ENCODE measurements at regions not wholly inside any gene's neighbourhood (a gene's known extent, or its start where the extent isn't known, plus 50 kb on each side); places are given as distances from the start of the nearest gene placed in this dataset.

- no peak for DNase-seq (ENCODE audit: low read depth in 1 of 2, low spot score in 1 of 2)
Measured at GRCh38 chr2:58991357-58991756, 750.2 kb upstream of the FANCL start.

- DNase-seq (ENCODE audit: low read depth in 1 of 2, low spot score in 1 of 2), result no peak
Measured at GRCh38 chr2:58985541-58985940, 744.4 kb upstream of the FANCL start.

- no peak for DNase-seq (ENCODE audit: low read depth in 1 of 2, low spot score in 1 of 2)
Measured at GRCh38 chr2:58984731-58985130, 743.6 kb upstream of the FANCL start.

- no peak for DNase-seq (ENCODE audit: low read depth in 1 of 2, low spot score in 1 of 2)
Measured at GRCh38 chr2:58983111-58983510, 742.0 kb upstream of the FANCL start.

- no peak for DNase-seq (ENCODE audit: low read depth in 1 of 2, low spot score in 1 of 2)
Measured at GRCh38 chr2:58981237-58981636, 740.1 kb upstream of the FANCL start.

- DNase-seq (ENCODE audit: low read depth in 1 of 2, low spot score in 1 of 2), result no peak
Measured at GRCh38 chr2:58976375-58977071, 735.4 kb upstream of the FANCL start.

- no peak for DNase-seq (ENCODE audit: low read depth in 1 of 2, low spot score in 1 of 2)
Measured at GRCh38 chr2:58974881-58975280, 733.8 kb upstream of the FANCL start.

- DNase-seq (ENCODE audit: low read depth in 1 of 2, low spot score in 1 of 2), result no peak
Measured at GRCh38 chr2:58974426-58974825, 733.3 kb upstream of the FANCL start.

GRCh38 chr2:58973811-58974281, 732.7 kb upstream of the FANCL start:
- DNase-seq (ENCODE audit: low read depth in 1 of 2, low spot score in 1 of 2), result no peak

GRCh38 chr2:58972737-58973136, 731.6 kb upstream of the FANCL start:
- DNase-seq (ENCODE audit: low read depth in 1 of 2, low spot score in 1 of 2), result no peak

GRCh38 chr2:58971511-58972360, 730.6 kb upstream of the FANCL start:
- no peak for DNase-seq (ENCODE audit: low read depth in 1 of 2, low spot score in 1 of 2)

- DNase-seq (ENCODE audit: low read depth in 1 of 2, low spot score in 1 of 2), result no peak
Measured at GRCh38 chr2:58970365-58970764, 729.2 kb upstream of the FANCL start.

GRCh38 chr2:58968885-58969284, 727.8 kb upstream of the FANCL start:
- no peak for DNase-seq (ENCODE audit: low read depth in 1 of 2, low spot score in 1 of 2)

- no peak for DNase-seq (ENCODE audit: low read depth in 1 of 2, low spot score in 1 of 2)
Measured at GRCh38 chr2:58967736-58968135, 726.6 kb upstream of the FANCL start.

GRCh38 chr2:58965602-58966001, 724.5 kb upstream of the FANCL start:
- DNase-seq (ENCODE audit: low read depth in 1 of 2, low spot score in 1 of 2), result no peak

GRCh38 chr2:58959996-58960395, 718.9 kb upstream of the FANCL start:
- no peak for DNase-seq (ENCODE audit: low read depth in 1 of 2, low spot score in 1 of 2)

GRCh38 chr2:58957188-58957840, 716.2 kb upstream of the FANCL start:
- DNase-seq (ENCODE audit: low read depth in 1 of 2, low spot score in 1 of 2), result no peak

- no peak for DNase-seq (ENCODE audit: low read depth in 1 of 2, low spot score in 1 of 2)
Measured at GRCh38 chr2:58954880-58955385, 713.8 kb upstream of the FANCL start.

- DNase-seq (ENCODE audit: low read depth in 1 of 2, low spot score in 1 of 2), result no peak
Measured at GRCh38 chr2:58951722-58952121, 710.6 kb upstream of the FANCL start.

- DNase-seq (ENCODE audit: low read depth in 1 of 2, low spot score in 1 of 2), result no peak
Measured at GRCh38 chr2:58950795-58951462, 709.8 kb upstream of the FANCL start.

GRCh38 chr2:58939388-58939787, 698.3 kb upstream of the FANCL start:
- no peak for DNase-seq (ENCODE audit: low read depth in 1 of 2, low spot score in 1 of 2)

All from stimulated activated CD4-positive, alpha-beta T cell treated with anti-CD3 and anti-CD28 coated beads, Interleukin-15, amount 100 ng/mL, for 1 hour (primary cell).